ENCODE measurements at regions not wholly inside any gene's neighbourhood (a gene's known extent, or its start where the extent isn't known, plus 50 kb on each side); places are given as distances from the start of the nearest gene placed in this dataset.

DNA sequence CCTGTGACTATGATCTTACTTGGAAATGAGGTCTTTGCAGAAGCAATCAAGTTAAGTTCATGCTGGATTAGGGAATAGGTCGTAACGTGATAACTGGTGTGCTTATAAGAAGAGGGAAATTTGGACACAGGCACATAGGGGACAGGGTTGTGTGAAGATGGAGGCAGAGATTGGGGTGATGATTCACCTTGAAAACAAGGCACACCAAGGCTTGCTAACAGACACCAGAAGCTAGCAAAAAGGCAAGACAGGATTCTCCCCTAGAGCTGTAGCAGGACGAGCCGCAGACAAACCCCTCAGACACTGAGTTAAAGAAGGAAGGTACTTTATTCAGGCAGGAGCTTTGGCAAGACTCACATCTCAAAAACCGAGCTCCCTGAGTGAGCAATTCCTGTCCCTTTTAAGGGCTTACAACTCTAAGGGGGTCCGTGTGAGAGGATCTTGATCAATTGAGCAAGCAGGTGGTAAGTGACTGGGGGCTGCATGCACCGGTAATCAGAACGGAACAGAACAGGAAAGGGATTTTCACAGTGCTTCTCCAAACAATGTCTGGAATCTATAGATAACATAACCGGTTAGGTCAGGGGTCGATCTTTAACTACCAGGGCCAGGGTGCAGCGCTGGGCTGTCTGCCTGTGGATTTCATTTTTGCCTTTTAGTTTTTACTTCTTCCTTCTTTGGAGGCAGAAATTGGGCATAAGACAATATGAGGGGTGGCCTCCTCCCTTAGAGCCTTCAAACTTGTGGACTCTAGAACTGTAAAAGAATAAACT, 57.5 kb upstream of the S1PR3 start:
- POLR2A ChIA-PET: no interaction called here
- RAD21 ChIA-PET (ENCODE audit: unreplicated experiment): no interaction called here
- H3K27me3 ChIP-seq (replicated peaks in 1 of 2; ENCODE audit: control insufficient read depth in 2 of 2, insufficient read depth in 2 of 2, low read length in 1 of 2): no peaks in the 10 kb centered on the region
- no peak for ATAC-seq
- H3K4me3 ChIP-seq: no peak overlapping the region
- H3K9ac ChIP-seq (ENCODE audit: control insufficient read depth, insufficient read depth, low read length): no peak overlapping the region
- in situ Hi-C loops (cut with MboI): no loop called here
- no peaks in the 10 kb centered on the region for H3K36me3 ChIP-seq (ENCODE audit: control insufficient read depth in 2 of 2, insufficient read depth in 2 of 2, low read length in 1 of 2)
- CTCF ChIA-PET: no interaction called here
- no peak for DNase-seq (ENCODE audit: low read depth, low spot score)
- H3K79me2 ChIP-seq (ENCODE audit: control insufficient read depth, insufficient read depth, low read length): no peaks in the 10 kb centered on the region
- TF ChIP-seq, protein P1, sequence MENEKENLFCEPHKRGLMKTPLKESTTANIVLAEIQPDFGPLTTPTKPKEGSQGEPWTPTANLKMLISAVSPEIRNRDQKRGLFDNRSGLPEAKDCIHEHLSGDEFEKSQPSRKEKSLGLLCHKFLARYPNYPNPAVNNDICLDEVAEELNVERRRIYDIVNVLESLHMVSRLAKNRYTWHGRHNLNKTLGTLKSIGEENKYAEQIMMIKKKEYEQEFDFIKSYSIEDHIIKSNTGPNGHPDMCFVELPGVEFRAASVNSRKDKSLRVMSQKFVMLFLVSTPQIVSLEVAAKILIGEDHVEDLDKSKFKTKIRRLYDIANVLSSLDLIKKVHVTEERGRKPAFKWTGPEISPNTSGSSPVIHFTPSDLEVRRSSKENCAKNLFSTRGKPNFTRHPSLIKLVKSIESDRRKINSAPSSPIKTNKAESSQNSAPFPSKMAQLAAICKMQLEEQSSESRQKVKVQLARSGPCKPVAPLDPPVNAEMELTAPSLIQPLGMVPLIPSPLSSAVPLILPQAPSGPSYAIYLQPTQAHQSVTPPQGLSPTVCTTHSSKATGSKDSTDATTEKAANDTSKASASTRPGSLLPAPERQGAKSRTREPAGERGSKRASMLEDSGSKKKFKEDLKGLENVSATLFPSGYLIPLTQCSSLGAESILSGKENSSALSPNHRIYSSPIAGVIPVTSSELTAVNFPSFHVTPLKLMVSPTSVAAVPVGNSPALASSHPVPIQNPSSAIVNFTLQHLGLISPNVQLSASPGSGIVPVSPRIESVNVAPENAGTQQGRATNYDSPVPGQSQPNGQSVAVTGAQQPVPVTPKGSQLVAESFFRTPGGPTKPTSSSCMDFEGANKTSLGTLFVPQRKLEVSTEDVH (IDR thresholded peaks at IDR 0.05; ENCODE audit: low read depth, partially characterized antibody): no peak
- TF ChIP-seq ATF7 (IDR thresholded peaks at IDR 0.05; ENCODE audit: low read depth) (no peak), RBBP5 (conservative IDR thresholded peaks at IDR 0.05) (no peak), MLLT1 (IDR thresholded peaks at IDR 0.05) (no peak), SP1 (IDR thresholded peaks at IDR 0.05; ENCODE audit: low read depth, low read length) (no peak), NR2F1 (conservative IDR thresholded peaks at IDR 0.05) (no peak), EGR1 (IDR thresholded peaks at IDR 0.05; ENCODE audit: borderline replicate concordance in 1 of 2, low read depth in 2 of 2, low read length in 2 of 2) (no peak), ZNF592 (IDR thresholded peaks at IDR 0.05) (no peak), YY1 (IDR thresholded peaks at IDR 0.05; ENCODE audit: low read depth, low read length) (no peak)
- TF ChIP-seq, protein P2, sequence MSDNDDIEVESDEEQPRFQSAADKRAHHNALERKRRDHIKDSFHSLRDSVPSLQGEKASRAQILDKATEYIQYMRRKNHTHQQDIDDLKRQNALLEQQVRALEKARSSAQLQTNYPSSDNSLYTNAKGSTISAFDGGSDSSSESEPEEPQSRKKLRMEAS (IDR thresholded peaks at IDR 0.05; ENCODE audit: low read depth, low read length): no peak
- H3K4me2 ChIP-seq (ENCODE audit: control insufficient read depth, insufficient read depth): no peak overlapping the region
- 22% methylated on average over 11 of the region's 11 CpGs for WGBS (ENCODE audit: insufficient coverage, insufficient replicate concordance, low lambda C conversion rate, missing lambda C conversion rate)
- intact Hi-C loops (cut with micrococcal nuclease; ENCODE audit: unreplicated experiment): no loop called here
- H3K4me1 ChIP-seq (ENCODE audit: control insufficient read depth, insufficient read depth, low read length): no peaks in the 10 kb centered on the region
- no peak overlapping the region for H3K27ac ChIP-seq (ENCODE audit: control insufficient read depth, insufficient read depth)
- BruUV-seq (replicated peaks): no TSS peak
- H2AFZ ChIP-seq (ENCODE audit: control insufficient read depth, low read depth, low read length): no peak overlapping the region
- SMC1A ChIA-PET (ENCODE audit: uncharacterized antibody, unreplicated experiment): interaction anchor here (0.7 kb wide), 1 partner anchor 16 kb away, joined by 3 read pairs; no protein-coding TSS in a partner anchor
- no peak for FAIRE-seq
- no peaks in the 10 kb centered on the region for H4K20me1 ChIP-seq (ENCODE audit: control insufficient read depth, insufficient read depth)
- H3K9me3 ChIP-seq (replicated peaks; ENCODE audit: control insufficient read depth, insufficient read depth, low read length): no peaks in the 10 kb centered on the region; the same call in 2 of the 3 replicates
